ENCODE measurements at regions not wholly inside any gene's neighbourhood (a gene's known extent, or its start where the extent isn't known, plus 50 kb on each side); places are given as distances from the start of the nearest gene placed in this dataset.

- TF ChIP-seq CTCF (conservative IDR thresholded peaks at IDR 0.05; ENCODE audit: low read length) (no peak), EZH2phosphoT487 (IDR thresholded peaks at IDR 0.05; ENCODE audit: borderline replicate concordance, low read depth, low read length) (no peak)
Observed at GRCh38 chr2:172162225-172162733, 59.6 kb upstream of the DLX2 start.
